Activated naive CD8-positive, alpha-beta T cell (primary cell): ENCODE measurements at regions not wholly inside any gene's neighbourhood (a gene's known extent, or its start where the extent isn't known, plus 50 kb on each side); places are given as distances from the start of the nearest gene placed in this dataset.

ENCODE experiments used
- H3K27ac Mint-ChIP-seq: one replicate; pipeline ENCODE4 v1.8.0; 2021; ENCODE audit warnings: mixed read lengths
- H3K27me3 Mint-ChIP-seq: one replicate; pipeline ENCODE4 v1.8.0; 2021; ENCODE audit warnings: mixed read lengths
- H3K36me3 Mint-ChIP-seq: one replicate; pipeline ENCODE4 v1.8.0; 2021; ENCODE audit warnings: mixed read lengths
- H3K4me1 Mint-ChIP-seq: one replicate; pipeline ENCODE4 v1.8.0; 2021; ENCODE audit warnings: low read depth, mixed read lengths
- H3K4me3 Mint-ChIP-seq: one replicate; pipeline ENCODE4 v1.8.0; 2021; ENCODE audit warnings: mild to moderate bottlenecking, mixed read lengths
- H3K9me3 Mint-ChIP-seq: one replicate; pipeline ENCODE4 v1.8.0; 2021; ENCODE audit warnings: low read depth, mixed read lengths

- no peak overlapping the region for H3K4me3 Mint-ChIP-seq
- peaks cover 29% of the 10 kb centered on the region for H3K27me3 Mint-ChIP-seq
- H3K4me1 Mint-ChIP-seq, result no peaks in the 10 kb centered on the region
- H3K36me3 Mint-ChIP-seq, result no peaks in the 10 kb centered on the region
- no peaks in the 10 kb centered on the region for H3K9me3 Mint-ChIP-seq
- no peak overlapping the region for H3K27ac Mint-ChIP-seq
These were observed 373.5 kb upstream of the CELF2 start for GRCh38 chr10:10644008-10644646.

DNA sequence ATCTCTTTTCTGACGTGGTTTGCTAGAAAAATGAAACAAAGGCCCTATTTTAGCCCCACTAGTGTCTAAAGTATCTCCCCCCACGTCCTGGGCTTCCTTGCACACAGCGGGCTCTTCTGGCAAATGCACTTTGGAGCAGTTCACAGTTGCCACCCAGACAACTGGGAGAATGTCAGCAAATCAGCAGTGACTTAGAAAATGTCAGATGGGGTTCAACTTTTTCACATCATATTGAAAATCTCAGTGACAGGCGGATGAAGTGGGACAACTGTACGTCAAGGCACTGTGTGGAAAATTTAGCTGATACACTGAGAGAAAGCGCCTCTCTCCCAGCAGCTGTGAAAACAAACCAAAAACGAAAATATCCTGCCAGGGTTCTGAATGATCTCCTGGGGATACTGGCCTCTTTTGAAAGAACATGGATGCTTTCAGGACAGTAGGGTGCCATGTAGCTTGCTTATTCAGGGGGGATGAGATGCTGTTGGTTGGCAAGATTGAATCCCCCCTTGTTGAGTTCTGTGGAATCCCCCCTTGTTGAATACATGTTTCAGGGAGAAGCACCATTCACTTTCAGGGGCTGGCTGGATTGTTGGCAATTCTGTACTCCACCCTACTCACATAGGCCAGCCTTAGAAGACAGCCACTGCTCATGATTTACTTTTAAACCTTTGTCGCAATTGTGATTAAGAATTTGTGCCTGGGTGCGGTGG, 372.8 kb upstream of the CELF2 start:
- no peaks in the 10 kb centered on the region for H3K9me3 Mint-ChIP-seq
- no peak overlapping the region for H3K4me3 Mint-ChIP-seq
- H3K27ac Mint-ChIP-seq, result no peak overlapping the region
- no peaks in the 10 kb centered on the region for H3K36me3 Mint-ChIP-seq
- H3K4me1 Mint-ChIP-seq, result no peaks in the 10 kb centered on the region
- H3K27me3 Mint-ChIP-seq, result peaks cover 29% of the 10 kb centered on the region

GRCh38 chr10:10647331-10647730, 370.3 kb upstream of the CELF2 start:
- no peaks in the 10 kb centered on the region for H3K9me3 Mint-ChIP-seq
- H3K27ac Mint-ChIP-seq, result no peak overlapping the region
- no peaks in the 10 kb centered on the region for H3K36me3 Mint-ChIP-seq
- no peak overlapping the region for H3K4me3 Mint-ChIP-seq
- peaks cover 20% of the 10 kb centered on the region for H3K27me3 Mint-ChIP-seq
- H3K4me1 Mint-ChIP-seq, result no peaks in the 10 kb centered on the region

DNA sequence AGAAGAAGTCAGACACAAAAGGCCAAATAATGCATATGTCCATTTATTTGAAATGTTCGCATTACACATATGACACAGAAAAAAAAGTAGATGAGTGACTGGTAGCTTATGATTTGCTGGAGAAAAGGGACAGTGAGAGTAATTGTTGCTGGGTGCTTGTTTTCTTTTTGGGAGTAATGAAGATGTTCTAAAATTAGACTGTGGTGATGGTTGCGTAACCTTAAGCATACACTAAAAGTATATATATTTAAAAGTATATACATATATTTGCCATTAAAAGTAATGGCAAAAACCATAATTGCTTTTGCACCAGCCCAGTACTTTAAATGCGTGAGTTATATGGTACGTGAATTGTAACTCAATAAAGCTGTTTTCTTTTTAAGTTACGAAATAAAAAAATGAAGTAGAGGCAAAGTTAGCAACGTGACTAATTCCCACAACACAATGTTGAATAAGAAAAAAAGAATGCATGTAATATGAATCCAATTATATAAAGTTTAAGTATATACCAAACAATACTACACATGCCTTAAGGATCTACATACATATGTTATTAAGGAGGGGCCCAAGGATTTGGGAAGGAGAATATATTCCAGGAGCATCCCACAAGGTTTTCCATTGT, 360.4 kb upstream of the CELF2 start:
- peaks cover 11% of the 10 kb centered on the region for H3K27me3 Mint-ChIP-seq
- no peak overlapping the region for H3K27ac Mint-ChIP-seq
- no peak overlapping the region for H3K4me3 Mint-ChIP-seq
- H3K36me3 Mint-ChIP-seq, result no peaks in the 10 kb centered on the region
- no peaks in the 10 kb centered on the region for H3K4me1 Mint-ChIP-seq
- H3K9me3 Mint-ChIP-seq, result peaks cover 4% of the 10 kb centered on the region

GRCh38 chr10:10658172-10658785, 359.4 kb upstream of the CELF2 start:
- H3K9me3 Mint-ChIP-seq, result peaks cover 4% of the 10 kb centered on the region
- H3K27me3 Mint-ChIP-seq, result peaks cover 11% of the 10 kb centered on the region
- no peaks in the 10 kb centered on the region for H3K4me1 Mint-ChIP-seq
- H3K4me3 Mint-ChIP-seq, result no peak overlapping the region
- no peaks in the 10 kb centered on the region for H3K36me3 Mint-ChIP-seq
- no peak overlapping the region for H3K27ac Mint-ChIP-seq

DNA sequence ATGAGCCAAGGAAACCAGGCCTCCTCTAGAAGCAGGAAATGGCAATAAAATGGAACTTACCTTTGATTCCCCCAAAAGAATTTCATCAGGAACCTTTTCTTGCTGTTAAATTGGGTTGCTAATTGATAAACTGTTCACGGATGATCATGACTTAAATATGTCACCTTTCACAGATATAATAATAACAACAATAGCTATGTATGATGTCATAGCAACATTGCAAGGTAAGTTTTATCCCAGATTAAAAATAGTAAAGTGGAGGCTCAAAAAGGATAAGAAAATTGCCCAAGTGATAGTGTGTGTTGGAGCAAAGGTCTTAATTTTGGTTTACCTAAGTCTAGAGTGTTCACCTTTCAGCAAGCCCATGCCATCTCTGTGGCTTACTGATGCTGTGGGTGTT, 357.6 kb upstream of the CELF2 start:
- Mint-ChIP-seq H3K4me3 (no peak overlapping the region), H3K27ac (no peak overlapping the region), H3K9me3 (peaks cover 4% of the 10 kb centered on the region), H3K4me1 (no peaks in the 10 kb centered on the region), H3K36me3 (no peaks in the 10 kb centered on the region), H3K27me3 (peaks cover 11% of the 10 kb centered on the region)

DNA sequence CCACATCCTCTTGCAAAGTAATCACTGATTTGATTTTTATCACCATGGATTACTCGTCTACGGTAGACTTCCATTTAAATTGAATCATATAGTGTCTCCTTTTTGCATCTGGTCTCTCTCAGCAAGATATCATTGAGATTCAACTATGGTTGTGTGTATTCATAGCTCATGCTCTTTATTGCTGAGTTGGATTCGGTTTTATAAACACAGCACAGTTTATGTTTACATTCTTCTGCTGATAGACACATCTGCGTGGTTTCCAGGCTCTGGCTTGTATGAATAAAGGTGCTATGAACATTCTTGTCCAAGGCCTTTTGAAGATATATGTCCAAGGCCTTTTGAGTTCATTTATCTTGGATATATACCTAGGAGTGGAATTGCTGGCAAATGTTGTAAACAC, 356.5 kb upstream of the CELF2 start:
- Mint-ChIP-seq H3K9me3 (peaks cover 4% of the 10 kb centered on the region), H3K4me3 (no peak overlapping the region)

DNA sequence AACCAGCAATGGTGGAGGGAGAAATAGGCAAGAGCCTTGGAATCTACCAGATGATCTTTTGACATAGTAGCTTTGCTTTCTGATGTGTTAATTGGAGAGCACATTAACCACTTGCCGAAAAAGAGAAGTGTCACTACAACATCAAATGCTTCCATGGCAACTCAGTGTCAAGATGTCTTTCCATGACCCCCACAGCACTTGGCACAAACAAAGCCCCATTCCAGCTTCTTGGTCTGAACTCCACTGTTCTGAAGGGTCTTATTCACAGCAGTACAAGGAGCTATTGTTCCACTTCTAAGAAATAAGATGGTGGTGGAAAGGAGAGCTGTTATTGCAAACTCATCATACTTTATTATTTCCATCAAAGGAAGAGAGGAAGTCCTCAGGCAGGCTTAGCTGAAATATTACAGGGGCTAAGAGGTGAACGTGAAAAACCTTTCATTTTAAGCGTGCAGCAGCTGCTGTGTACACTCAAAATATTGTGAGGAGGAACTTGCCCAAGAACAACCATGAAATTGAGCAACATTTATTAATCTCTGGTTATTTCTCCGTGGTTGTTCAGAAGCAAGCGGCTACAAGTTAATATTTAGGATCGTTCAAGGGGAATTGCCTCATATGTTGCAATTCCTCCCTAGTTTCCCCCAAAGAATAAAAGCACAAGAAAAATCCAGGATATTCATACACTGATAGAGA, 354.8 kb upstream of the CELF2 start:
- H3K4me3 Mint-ChIP-seq, result no peak overlapping the region
- H3K36me3 Mint-ChIP-seq, result no peaks in the 10 kb centered on the region
- no peaks in the 10 kb centered on the region for H3K4me1 Mint-ChIP-seq
- peaks cover 4% of the 10 kb centered on the region for H3K9me3 Mint-ChIP-seq
- peaks cover 11% of the 10 kb centered on the region for H3K27me3 Mint-ChIP-seq
- no peak overlapping the region for H3K27ac Mint-ChIP-seq

More for the DNA sequence above, 356.5 kb upstream of the CELF2 start:
- H3K36me3 Mint-ChIP-seq, result no peaks in the 10 kb centered on the region
- H3K4me1 Mint-ChIP-seq, result no peaks in the 10 kb centered on the region
- peaks cover 11% of the 10 kb centered on the region for H3K27me3 Mint-ChIP-seq
- no peak overlapping the region for H3K27ac Mint-ChIP-seq

- Mint-ChIP-seq H3K4me3 (no peak overlapping the region), H3K36me3 (no peaks in the 10 kb centered on the region), H3K4me1 (no peaks in the 10 kb centered on the region), H3K27ac (no peak overlapping the region), H3K9me3 (peaks cover 4% of the 10 kb centered on the region), H3K27me3 (peaks cover 14% of the 10 kb centered on the region)
These were observed 354.1 kb upstream of the CELF2 start for GRCh38 chr10:10663622-10664021.

DNA sequence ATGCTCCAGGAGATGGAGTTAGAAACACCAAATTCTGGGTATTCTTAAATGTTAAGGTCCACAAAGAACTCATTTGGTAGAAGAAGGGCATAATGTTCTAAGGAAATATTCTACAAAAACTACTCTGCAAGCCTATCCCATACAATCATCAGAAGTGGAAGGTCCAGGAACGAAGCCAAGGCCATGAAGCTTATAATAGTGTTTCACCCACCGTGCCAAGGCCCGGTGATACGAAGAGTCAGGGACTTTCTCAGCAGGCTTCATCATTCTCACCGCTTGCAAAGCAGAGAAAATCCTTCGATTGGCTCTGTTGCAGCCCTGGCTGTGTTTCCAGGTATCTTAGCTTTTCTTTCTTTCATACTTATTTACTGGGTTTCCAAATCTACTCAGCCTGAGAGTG, 351.9 kb upstream of the CELF2 start:
- no peaks in the 10 kb centered on the region for H3K4me1 Mint-ChIP-seq
- peaks cover 9% of the 10 kb centered on the region for H3K27me3 Mint-ChIP-seq
- no peak overlapping the region for H3K4me3 Mint-ChIP-seq
- no peaks in the 10 kb centered on the region for H3K9me3 Mint-ChIP-seq
- no peaks in the 10 kb centered on the region for H3K36me3 Mint-ChIP-seq
- no peak overlapping the region for H3K27ac Mint-ChIP-seq

DNA sequence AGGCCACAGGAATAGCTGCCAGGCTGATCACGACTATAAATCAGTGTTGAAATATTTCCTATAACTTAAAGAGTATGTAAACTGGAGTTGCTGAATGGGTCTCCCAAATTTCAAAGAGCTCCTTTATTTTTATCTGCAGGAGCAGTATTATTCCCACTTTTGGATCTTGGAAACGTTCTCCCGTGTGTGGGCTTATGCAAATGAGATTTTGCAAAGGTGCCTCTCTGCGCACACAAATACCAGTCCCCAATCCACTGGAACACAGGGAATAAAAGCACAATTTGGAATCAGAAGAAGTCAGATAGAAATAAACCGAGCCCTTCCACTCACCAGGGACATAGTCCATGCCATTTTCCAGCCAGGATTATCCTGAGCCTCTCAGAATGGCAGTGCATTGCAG, 350.2 kb upstream of the CELF2 start:
- H3K27ac Mint-ChIP-seq, result no peak overlapping the region
- peaks cover 3% of the 10 kb centered on the region for H3K27me3 Mint-ChIP-seq
- no peak overlapping the region for H3K4me3 Mint-ChIP-seq
- H3K4me1 Mint-ChIP-seq, result no peaks in the 10 kb centered on the region
- no peaks in the 10 kb centered on the region for H3K9me3 Mint-ChIP-seq
- H3K36me3 Mint-ChIP-seq, result no peaks in the 10 kb centered on the region

GRCh38 chr10:10676972-10677371, 340.7 kb upstream of the CELF2 start:
- no peak overlapping the region for H3K4me3 Mint-ChIP-seq
- no peaks in the 10 kb centered on the region for H3K36me3 Mint-ChIP-seq
- H3K4me1 Mint-ChIP-seq, result no peaks in the 10 kb centered on the region
- H3K27me3 Mint-ChIP-seq, result peaks cover 2% of the 10 kb centered on the region
- peaks cover 5% of the 10 kb centered on the region for H3K9me3 Mint-ChIP-seq
- H3K27ac Mint-ChIP-seq, result no peak overlapping the region

- H3K4me1 Mint-ChIP-seq, result no peaks in the 10 kb centered on the region
- H3K27ac Mint-ChIP-seq, result no peak overlapping the region
- no peak overlapping the region for H3K4me3 Mint-ChIP-seq
- peaks cover 2% of the 10 kb centered on the region for H3K27me3 Mint-ChIP-seq
- H3K36me3 Mint-ChIP-seq, result no peaks in the 10 kb centered on the region
- peaks cover 5% of the 10 kb centered on the region for H3K9me3 Mint-ChIP-seq
These were observed 340.2 kb upstream of the CELF2 start for GRCh38 chr10:10677479-10677878.

GRCh38 chr10:10680496-10680895, 337.2 kb upstream of the CELF2 start:
- Mint-ChIP-seq H3K27ac (no peak overlapping the region), H3K9me3 (peaks cover under 1% of the 10 kb centered on the region), H3K36me3 (no peaks in the 10 kb centered on the region), H3K4me3 (no peak overlapping the region), H3K4me1 (no peaks in the 10 kb centered on the region), H3K27me3 (peaks cover 2% of the 10 kb centered on the region)

GRCh38 chr10:10684972-10685371, 332.7 kb upstream of the CELF2 start:
- peaks cover 11% of the 10 kb centered on the region for H3K27me3 Mint-ChIP-seq
- H3K4me1 Mint-ChIP-seq, result no peaks in the 10 kb centered on the region
- no peak overlapping the region for H3K4me3 Mint-ChIP-seq
- peaks cover 9% of the 10 kb centered on the region for H3K9me3 Mint-ChIP-seq
- no peak overlapping the region for H3K27ac Mint-ChIP-seq
- H3K36me3 Mint-ChIP-seq, result peaks cover 3% of the 10 kb centered on the region
